OCI-LY1 (cell line): ENCODE measurements at regions not wholly inside any gene's neighbourhood (a gene's known extent, or its start where the extent isn't known, plus 50 kb on each side); places are given as distances from the start of the nearest gene placed in this dataset.

ENCODE experiments used
- H2AFZ ChIP-seq: fragments of 200-600 bp; sonication (generic), shearing (Covaris generic); 2 replicates; pipeline ENCODE4 v1.6.0; 2014; ENCODE audit warnings: antibody characterized with exemption, mild to moderate bottlenecking, low read length
- H3F3A ChIP-seq: fragments of 200-600 bp; sonication (generic), shearing (Covaris generic); 2 replicates; pipeline ENCODE4 v1.6.0; 2014; ENCODE audit warnings: mild to moderate bottlenecking, antibody characterized with exemption, low read length, moderate library complexity; ENCODE audit not compliant: insufficient read depth
- H3K27ac ChIP-seq: fragments of 200-600 bp; sonication (generic); 2 replicates; pipeline ENCODE4 v1.5.1; 2014; ENCODE audit warnings: low read length, mixed run types, mild to moderate bottlenecking, low read depth; ENCODE audit not compliant: poor library complexity, severe bottlenecking
- H3K27me3 ChIP-seq: fragments of 200-600 bp; sonication (generic); 2 replicates; pipeline ENCODE4 v1.6.0; 2014; ENCODE audit warnings: antibody characterized with exemption, mild to moderate bottlenecking, low read length, moderate library complexity; ENCODE audit not compliant: insufficient read depth
- H3K36me3 ChIP-seq: fragments of 200-600 bp; sonication (generic); 2 replicates; pipeline ENCODE4 v1.6.1; 2014; ENCODE audit warnings: mild to moderate bottlenecking, antibody characterized with exemption, low read length, moderate library complexity, mixed read lengths; ENCODE audit not compliant: insufficient read depth
- H3K4me1 ChIP-seq: fragments of 200-600 bp; sonication (generic); 2 replicates; pipeline ENCODE4 v1.5.1; 2014; ENCODE audit warnings: mild to moderate bottlenecking, low read length, moderate library complexity; ENCODE audit not compliant: insufficient read depth, severe bottlenecking
- H3K4me2 ChIP-seq: fragments of 200-600 bp; sonication (generic), shearing (Covaris generic); 2 replicates; pipeline ENCODE4 v1.6.1; 2014; ENCODE audit warnings: low read length
- H3K4me3 ChIP-seq: fragments of 200-600 bp; sonication (generic); 2 replicates; pipeline ENCODE4 v1.5.1; 2014; ENCODE audit warnings: low read length, low read depth, mild to moderate bottlenecking, mixed read lengths; ENCODE audit not compliant: poor library complexity, severe bottlenecking
- H3K79me2 ChIP-seq: fragments of 200-600 bp; shearing (Covaris generic); 2 replicates; pipeline ENCODE4 v1.6.1; 2016; ENCODE audit warnings: mixed run types, low read length, mixed read lengths; ENCODE audit not compliant: insufficient read depth
- H3K9ac ChIP-seq: fragments of 200-600 bp; sonication (generic), shearing (Covaris generic); 2 replicates; pipeline ENCODE4 v1.6.1; 2014; ENCODE audit warnings: mild to moderate bottlenecking, low read length, mixed read lengths
- H3K9me2 ChIP-seq: fragments of 200-600 bp; sonication (generic), shearing (Covaris generic); 2 replicates; pipeline ENCODE4 v1.6.1; 2014; ENCODE audit warnings: low read depth, mild to moderate bottlenecking, low read length, mixed read lengths
- H3K9me3 ChIP-seq: fragments of 200-600 bp; shearing (Covaris generic); 2 replicates; pipeline ENCODE4 v1.6.1; 2014; ENCODE audit warnings: low read length, mixed read lengths
- H4K20me1 ChIP-seq: fragments of 200-600 bp; sonication (generic), shearing (Covaris generic); 2 replicates; pipeline ENCODE4 v1.6.0; 2016; ENCODE audit warnings: mild to moderate bottlenecking, low read length; ENCODE audit not compliant: insufficient read depth
- CTCF ChIP-seq: fragments of 200-600 bp; sonication (generic), shearing (Covaris generic); IDR thresholded peaks from 2 replicates; pipeline ENCODE4 v1.5.1; 2017; ENCODE audit warnings: mild to moderate bottlenecking, antibody characterized with exemption, low read length, moderate library complexity, mixed read lengths
- EZH2 ChIP-seq: fragments of 200-600 bp; sonication (generic), shearing (Covaris generic); IDR thresholded peaks from 2 replicates; pipeline ENCODE4 v1.8.0; 2017; ENCODE audit warnings: borderline replicate concordance, mixed run types, mild to moderate bottlenecking, antibody characterized with exemption, low read length, moderate library complexity, mixed read lengths

GRCh38 chr18:29003194-29003593 lies 826.3 kb upstream of the CDH2 start:
- Histone ChIP-seq H3K9me3 (no peaks in the 10 kb centered on the region), H3K4me1 (no peaks in the 10 kb centered on the region), H3K36me3 (no peaks in the 10 kb centered on the region), H4K20me1 (no peaks in the 10 kb centered on the region), H2AFZ (no peak overlapping the region), H3K9ac (no peak overlapping the region), H3K4me3 (no peak overlapping the region), H3K27me3 (no peaks in the 10 kb centered on the region), H3K27ac (no peak overlapping the region), H3K4me2 (no peak overlapping the region), H3K79me2 (no peaks in the 10 kb centered on the region), H3F3A (no peaks in the 10 kb centered on the region), H3K9me2 (no peaks in the 10 kb centered on the region)
- TF ChIP-seq EZH2, result no peak
- no peak for TF ChIP-seq CTCF

GRCh38 chr18:29002747-29003146 lies 825.8 kb upstream of the CDH2 start:
- no peak overlapping the region for H2AFZ ChIP-seq
- H3K4me2 ChIP-seq, result no peak overlapping the region
- TF ChIP-seq EZH2 (no peak), CTCF (no peak)
- H3K79me2 ChIP-seq, result no peaks in the 10 kb centered on the region
- no peaks in the 10 kb centered on the region for H3K9me3 ChIP-seq
- no peaks in the 10 kb centered on the region for H3K9me2 ChIP-seq
- no peaks in the 10 kb centered on the region for H3F3A ChIP-seq
- H4K20me1 ChIP-seq, result no peaks in the 10 kb centered on the region
- H3K9ac ChIP-seq, result no peak overlapping the region
- H3K27ac ChIP-seq, result no peak overlapping the region
- H3K4me3 ChIP-seq, result no peak overlapping the region
- H3K4me1 ChIP-seq, result no peaks in the 10 kb centered on the region
- H3K27me3 ChIP-seq, result no peaks in the 10 kb centered on the region
- H3K36me3 ChIP-seq, result no peaks in the 10 kb centered on the region

- Histone ChIP-seq H3K4me3 (no peak overlapping the region), H3K4me2 (no peak overlapping the region), H2AFZ (no peak overlapping the region), H3K27me3 (no peaks in the 10 kb centered on the region), H3K4me1 (no peaks in the 10 kb centered on the region), H3F3A (no peaks in the 10 kb centered on the region), H3K27ac (no peak overlapping the region), H3K9ac (no peak overlapping the region), H3K9me2 (no peaks in the 10 kb centered on the region), H3K9me3 (no peaks in the 10 kb centered on the region), H4K20me1 (no peaks in the 10 kb centered on the region), H3K36me3 (no peaks in the 10 kb centered on the region), H3K79me2 (no peaks in the 10 kb centered on the region)
- no peak for TF ChIP-seq CTCF
- no peak for TF ChIP-seq EZH2
These were observed 822.8 kb upstream of the CDH2 start for GRCh38 chr18:28999726-29000125.
